Naive thymus-derived CD4-positive, alpha-beta T cell (primary cell): ENCODE measurements at regions not wholly inside any gene's neighbourhood (a gene's known extent, or its start where the extent isn't known, plus 50 kb on each side); places are given as distances from the start of the nearest gene placed in this dataset.

ENCODE experiments used
- ATAC-seq: fragments of 150-1000 bp; cut with Tn5 transposase; 2 replicates; pipeline ENCODE4 v1.10.0; 2021; ENCODE audit warnings: mild to moderate bottlenecking, moderate library complexity
- CTCF ChIA-PET: fragments of 350-600 bp; sonication (Branson Sonifier 250); formaldehyde crosslinking; loops from one replicate; lab custom pipeline; 2021; ENCODE audit warnings: antibody characterized with exemption; lab: Charles Lee
- POLR2A ChIA-PET: fragments of 350-600 bp; sonication (Branson Sonifier 250); formaldehyde crosslinking; loops from one replicate; lab custom pipeline; 2021; ENCODE audit warnings: antibody characterized with exemption, inconsistent platforms; lab: Charles Lee
- DNase-seq, 9 donors: peaks; one replicate each; pipeline versions ENCODE4 v3.0.0 to v3.0.0-alpha.2; 2020 to 2022; ENCODE audit warnings: mixed read lengths in 1 of 9
- H3K27ac ChIP-seq: one replicate; pipeline ENCODE4 v1.7.0; 2013; ENCODE audit warnings: mild to moderate bottlenecking, low read depth, low read length, moderate library complexity
- H3K27me3 ChIP-seq, 2 donors: one replicate each; pipeline ENCODE4 v1.7.0; 2013; ENCODE audit warnings: low read length in 2 of 2, mild to moderate bottlenecking in 2 of 2, moderate library complexity in 2 of 2; ENCODE audit not compliant: control insufficient read depth in 2 of 2, insufficient read depth in 2 of 2
- H3K36me3 ChIP-seq, 3 experiments: 1 replicate in 2 of 3; 2 replicates in 1 of 3; pipeline ENCODE4 v1.7.0; 2013; ENCODE audit warnings: low read length in 3 of 3, mild to moderate bottlenecking in 3 of 3, moderate library complexity in 1 of 3; ENCODE audit not compliant: insufficient read depth in 3 of 3, control insufficient read depth in 2 of 3
- H3K4me1 ChIP-seq, 2 donors: one replicate each; pipeline ENCODE4 v1.7.0; 2013; ENCODE audit warnings: low read length in 2 of 2, mild to moderate bottlenecking in 2 of 2, moderate library complexity in 1 of 2; ENCODE audit not compliant: control insufficient read depth in 2 of 2, insufficient read depth in 2 of 2
- H3K4me3 ChIP-seq: 2 replicates; pipeline ENCODE4 v1.7.0; 2013; ENCODE audit warnings: mild to moderate bottlenecking, low read length
- H3K9me3 ChIP-seq, 3 experiments: 1 replicate in 2 of 3; 2 replicates in 1 of 3; pipeline ENCODE4 v1.7.0; 2013; ENCODE audit warnings: low read length in 3 of 3; ENCODE audit not compliant: control insufficient read depth in 2 of 3
- H3K27ac Mint-ChIP-seq, 9 donors: one replicate each; pipeline ENCODE4 v1.8.0; 2020 to 2022; ENCODE audit warnings: mixed read lengths in 9 of 9, mild to moderate bottlenecking in 8 of 9, moderate library complexity in 5 of 9, inconsistent platforms in 2 of 9
- H3K27me3 Mint-ChIP-seq, 5 donors: one replicate each; pipeline ENCODE4 v1.8.0; 2021 to 2022; ENCODE audit warnings: mixed read lengths in 5 of 5, mild to moderate bottlenecking in 1 of 5
- H3K36me3 Mint-ChIP-seq, 5 donors: one replicate each; pipeline ENCODE4 v1.8.0; 2020 to 2022; ENCODE audit warnings: mixed read lengths in 5 of 5, mild to moderate bottlenecking in 3 of 5, inconsistent platforms in 1 of 5
- H3K4me1 Mint-ChIP-seq, 7 donors: one replicate each; pipeline ENCODE4 v1.8.0; 2020 to 2022; ENCODE audit warnings: mixed read lengths in 7 of 7, mild to moderate bottlenecking in 3 of 7, inconsistent platforms in 1 of 7
- H3K4me3 Mint-ChIP-seq, 10 donors: one replicate each; pipeline ENCODE4 v1.8.0; 2020 to 2022; ENCODE audit warnings: mild to moderate bottlenecking in 10 of 10, mixed read lengths in 10 of 10, moderate library complexity in 6 of 10, inconsistent platforms in 2 of 10
- H3K9me3 Mint-ChIP-seq, 11 donors: one replicate each; pipeline ENCODE4 v1.8.0; 2020 to 2022; ENCODE audit warnings: mixed read lengths in 11 of 11, mild to moderate bottlenecking in 4 of 11, inconsistent platforms in 1 of 11, moderate library complexity in 1 of 11
- intact Hi-C, 2 donors: fragments of 100-400 bp; cut with micrococcal nuclease; formaldehyde crosslinking; loops; one replicate each; pipeline ENCODE4 v1.15.1; 2023

GRCh38 chr16:64380751-64381150 lies 741.1 kb downstream of the CDH11 start:
- CTCF ChIA-PET: no interaction called here
- intact Hi-C loops: no loop called here
- no peak overlapping the region for H3K27ac ChIP-seq

GRCh38 chr16:64375391-64375980 lies 746.4 kb downstream of the CDH11 start:
- no peaks in the 10 kb centered on the region for H3K27me3 ChIP-seq
- Mint-ChIP-seq H3K27ac (no peak overlapping the region), H3K27me3 (no peaks in the 10 kb centered on the region), H3K4me1 (no peaks in the 10 kb centered on the region), H3K36me3 (no peaks in the 10 kb centered on the region), H3K9me3 (peaks cover 0 to 22% (median 8%) of the 10 kb centered on the region in 11 donors), H3K4me3 (no peak overlapping the region)
- H3K27ac ChIP-seq: no peak overlapping the region
- no peak for ATAC-seq
- CTCF ChIA-PET: no interaction called here
- no peaks in the 10 kb centered on the region for H3K4me1 ChIP-seq
- no peak overlapping the region for H3K4me3 ChIP-seq
- intact Hi-C loops: no loop called here
- DNase-seq: no peak
- H3K9me3 ChIP-seq: peaks cover 0 to under 1% (median 0%) of the 10 kb centered on the region in 3 experiments
- H3K36me3 ChIP-seq: no peaks in the 10 kb centered on the region
- POLR2A ChIA-PET: no interaction called here

More at GRCh38 chr16:64380751-64381150, 741.1 kb downstream of the CDH11 start:
- no peak overlapping the region for H3K4me3 ChIP-seq
- POLR2A ChIA-PET: no interaction called here
- Mint-ChIP-seq H3K27ac (no peak overlapping the region), H3K4me1 (no peaks in the 10 kb centered on the region), H3K36me3 (no peaks in the 10 kb centered on the region), H3K27me3 (no peaks in the 10 kb centered on the region), H3K9me3 (peaks cover 0 to 28% (median 7%) of the 10 kb centered on the region in 11 donors), H3K4me3 (no peak overlapping the region)
- no peak for DNase-seq
- no peak for ATAC-seq
- no peaks in the 10 kb centered on the region for H3K36me3 ChIP-seq
- no peaks in the 10 kb centered on the region for H3K27me3 ChIP-seq
- peaks cover 0 to 17% (median 0%) of the 10 kb centered on the region in 3 experiments for H3K9me3 ChIP-seq
- H3K4me1 ChIP-seq: no peaks in the 10 kb centered on the region

- ATAC-seq: no peak
These were observed 751.8 kb downstream of the CDH11 start for GRCh38 chr16:64370112-64370511.

GRCh38 chr16:64365448-64365931 lies 756.4 kb downstream of the CDH11 start:
- H3K4me3 ChIP-seq: no peak overlapping the region
- H3K27me3 ChIP-seq: no peaks in the 10 kb centered on the region
- Mint-ChIP-seq H3K4me1 (no peaks in the 10 kb centered on the region), H3K27ac (no peak overlapping the region), H3K9me3 (peaks cover 0 to 13% (median 6%) of the 10 kb centered on the region in 11 donors), H3K4me3 (no peak overlapping the region), H3K27me3 (no peaks in the 10 kb centered on the region), H3K36me3 (no peaks in the 10 kb centered on the region)
- CTCF ChIA-PET: no interaction called here
- DNase-seq (no peak), ATAC-seq (no peak)
- intact Hi-C loops: no loop called here
- H3K9me3 ChIP-seq: no peaks in the 10 kb centered on the region
- no peak overlapping the region for H3K27ac ChIP-seq
- no peaks in the 10 kb centered on the region for H3K4me1 ChIP-seq
- POLR2A ChIA-PET: no interaction called here
- H3K36me3 ChIP-seq: no peaks in the 10 kb centered on the region

More at GRCh38 chr16:64370112-64370511, 751.8 kb downstream of the CDH11 start:
- Histone ChIP-seq H3K4me3 (no peak overlapping the region), H3K4me1 (no peaks in the 10 kb centered on the region), H3K9me3 (no peaks in the 10 kb centered on the region), H3K27ac (no peak overlapping the region), H3K36me3 (no peaks in the 10 kb centered on the region), H3K27me3 (no peaks in the 10 kb centered on the region)
- intact Hi-C loops: no loop called here
- Mint-ChIP-seq H3K9me3 (peaks cover 0 to 18% (median 5%) of the 10 kb centered on the region in 11 donors), H3K4me3 (no peak overlapping the region), H3K4me1 (no peaks in the 10 kb centered on the region), H3K36me3 (no peaks in the 10 kb centered on the region), H3K27me3 (no peaks in the 10 kb centered on the region), H3K27ac (no peak overlapping the region)
- ChIA-PET CTCF (no interaction called here), POLR2A (no interaction called here)
- DNase-seq: no peak

- Histone ChIP-seq H3K9me3 (no peaks in the 10 kb centered on the region), H3K36me3 (no peaks in the 10 kb centered on the region), H3K4me1 (no peaks in the 10 kb centered on the region), H3K27ac (no peak overlapping the region), H3K4me3 (no peak overlapping the region), H3K27me3 (no peaks in the 10 kb centered on the region)
- ChIA-PET POLR2A (no interaction called here), CTCF (no interaction called here)
- Mint-ChIP-seq H3K36me3 (no peaks in the 10 kb centered on the region), H3K9me3 (peaks cover under 1 to 15% (median 6%) of the 10 kb centered on the region in 11 donors), H3K27me3 (no peaks in the 10 kb centered on the region), H3K27ac (no peak overlapping the region), H3K4me1 (no peaks in the 10 kb centered on the region), H3K4me3 (no peak overlapping the region)
- DNase-seq: no peak
- intact Hi-C loops: no loop called here
- no peak for ATAC-seq
These were observed 757.0 kb downstream of the CDH11 start for GRCh38 chr16:64364894-64365293.

GRCh38 chr16:64364416-64364815 lies 757.4 kb downstream of the CDH11 start:
- POLR2A ChIA-PET: no interaction called here
- CTCF ChIA-PET: no interaction called here
- H3K36me3 Mint-ChIP-seq: no peaks in the 10 kb centered on the region
- Histone ChIP-seq H3K36me3 (no peaks in the 10 kb centered on the region), H3K27me3 (no peaks in the 10 kb centered on the region), H3K27ac (no peak overlapping the region), H3K4me3 (no peak overlapping the region), H3K9me3 (no peaks in the 10 kb centered on the region), H3K4me1 (no peaks in the 10 kb centered on the region)
- no peak overlapping the region for H3K4me3 Mint-ChIP-seq
- no peak overlapping the region for H3K27ac Mint-ChIP-seq
- no peaks in the 10 kb centered on the region for H3K4me1 Mint-ChIP-seq
- intact Hi-C loops: no loop called here
- H3K9me3 Mint-ChIP-seq: peaks cover 0 to 18% (median 7%) of the 10 kb centered on the region in 11 donors
- ATAC-seq: no peak
- no peaks in the 10 kb centered on the region for H3K27me3 Mint-ChIP-seq
- DNase-seq: no peak

GRCh38 chr16:64364016-64364415 lies 757.8 kb downstream of the CDH11 start:
- no peak for ATAC-seq

More at GRCh38 chr16:64364016-64364415, 757.8 kb downstream of the CDH11 start:
- Mint-ChIP-seq H3K4me3 (no peak overlapping the region), H3K9me3 (peaks cover 0 to 18% (median 7%) of the 10 kb centered on the region in 11 donors), H3K4me1 (no peaks in the 10 kb centered on the region), H3K36me3 (no peaks in the 10 kb centered on the region), H3K27ac (no peak overlapping the region), H3K27me3 (no peaks in the 10 kb centered on the region)
- ChIA-PET POLR2A (no interaction called here), CTCF (no interaction called here)
- H3K4me1 ChIP-seq: no peaks in the 10 kb centered on the region
- no peaks in the 10 kb centered on the region for H3K27me3 ChIP-seq
- H3K4me3 ChIP-seq: no peak overlapping the region
- H3K27ac ChIP-seq: no peak overlapping the region
- intact Hi-C loops: no loop called here
- H3K9me3 ChIP-seq: no peaks in the 10 kb centered on the region
- no peaks in the 10 kb centered on the region for H3K36me3 ChIP-seq
- DNase-seq: no peak
